ENCODE measurements at regions not wholly inside any gene's neighbourhood (a gene's known extent, or its start where the extent isn't known, plus 50 kb on each side); places are given as distances from the start of the nearest gene placed in this dataset.

DNA sequence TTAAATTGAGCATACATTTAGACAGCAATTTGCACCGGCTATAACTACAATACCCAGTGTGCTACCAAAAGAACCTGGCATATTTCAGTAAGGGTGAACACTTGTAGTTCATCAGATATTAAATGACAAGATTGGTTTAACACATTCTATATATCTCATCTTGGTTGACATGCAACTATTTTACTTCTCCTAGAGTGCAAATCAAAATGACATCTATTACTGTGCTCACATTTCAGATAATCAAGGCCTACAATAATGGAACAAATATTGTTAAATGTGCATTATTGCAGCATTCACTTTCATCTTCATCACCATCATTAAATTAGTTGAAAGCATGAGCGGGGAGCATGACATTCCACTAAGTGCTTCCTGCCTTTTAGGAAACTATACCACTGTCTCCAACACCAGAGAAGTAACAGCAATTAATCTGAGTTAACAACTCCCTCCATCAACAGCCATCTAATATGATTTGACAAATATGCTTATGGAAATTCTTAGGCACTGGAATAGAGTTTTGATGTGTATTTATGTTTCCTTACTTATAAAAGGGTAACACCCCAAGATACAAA lies 209.8 kb upstream of the SLIT2 start:
- Histone ChIP-seq H3K9me1 (replicated peaks; ENCODE audit: control insufficient read depth, extremely low read depth, insufficient read depth, low read length) (no peaks in the 10 kb centered on the region), H4K20me1 (replicated peaks; ENCODE audit: control insufficient read depth, extremely low read depth, insufficient read depth, low read length) (no peaks in the 10 kb centered on the region), H3K9ac (replicated peaks; ENCODE audit: extremely low read depth, insufficient read depth, low read length) (peak overlapping the region; percentile 38), H3K27ac (ENCODE audit: insufficient read depth, low read depth, low read length) (peak overlapping the region; percentile 95), H2AFZ (ENCODE audit: low read depth, low read length) (peak overlapping the region; percentile 72), H3K27me3 (ENCODE audit: control insufficient read depth in 2 of 2, insufficient read depth in 2 of 2, low read length in 2 of 2) (no peaks in the 10 kb centered on the region), H3K79me2 (ENCODE audit: control insufficient read depth, insufficient read depth, low read length) (no peaks in the 10 kb centered on the region), H3K4me1 (ENCODE audit: control insufficient read depth, extremely low read depth, insufficient read depth, low read length) (peaks cover 28% of the 10 kb centered on the region), H3K9me3 (replicated peaks; ENCODE audit: control insufficient read depth, insufficient read depth, low read length) (no peaks in the 10 kb centered on the region), H3K4me2 (ENCODE audit: insufficient read depth, low read length) (no peak overlapping the region), H3K4me3 (replicated peaks in 1 of 3; ENCODE audit: insufficient read depth in 1 of 3, low read depth in 1 of 3, low read length in 3 of 3) (no peak overlapping the region), H3K36me3 (ENCODE audit: control insufficient read depth in 2 of 2, extremely low read depth in 1 of 2, insufficient read depth in 2 of 2, low read length in 2 of 2) (no peaks in the 10 kb centered on the region)
- intact Hi-C loops (cut with micrococcal nuclease), result loop anchor here (2.0 to 5.0 kb wide), 5 partner anchors 13 to 320 kb away; no protein-coding TSS in a partner anchor
- BruUV-seq (replicated peaks), result no TSS peak
- dilution Hi-C loops (cut with MboI; ENCODE audit: extremely low pct_ligation_motif_present, low sequenced_read_pairs), result no loop called here
- FAIRE-seq (no peak), DNase-seq (ENCODE audit: low read depth, low spot score) (no peak)
- no peak for TF ChIP-seq POLR2A (IDR thresholded peaks at IDR 0.05; ENCODE audit: low read depth, low read length)
- no peak for TF ChIP-seq JUN (IDR thresholded peaks at IDR 0.05; ENCODE audit: borderline replicate concordance, insufficient read depth, insufficient read length, low read depth)
- no peak for TF ChIP-seq EZH2 (IDR thresholded peaks at IDR 0.05; ENCODE audit: borderline replicate concordance, low read depth, low read length, severe bottlenecking)
- TF ChIP-seq, protein P1, sequence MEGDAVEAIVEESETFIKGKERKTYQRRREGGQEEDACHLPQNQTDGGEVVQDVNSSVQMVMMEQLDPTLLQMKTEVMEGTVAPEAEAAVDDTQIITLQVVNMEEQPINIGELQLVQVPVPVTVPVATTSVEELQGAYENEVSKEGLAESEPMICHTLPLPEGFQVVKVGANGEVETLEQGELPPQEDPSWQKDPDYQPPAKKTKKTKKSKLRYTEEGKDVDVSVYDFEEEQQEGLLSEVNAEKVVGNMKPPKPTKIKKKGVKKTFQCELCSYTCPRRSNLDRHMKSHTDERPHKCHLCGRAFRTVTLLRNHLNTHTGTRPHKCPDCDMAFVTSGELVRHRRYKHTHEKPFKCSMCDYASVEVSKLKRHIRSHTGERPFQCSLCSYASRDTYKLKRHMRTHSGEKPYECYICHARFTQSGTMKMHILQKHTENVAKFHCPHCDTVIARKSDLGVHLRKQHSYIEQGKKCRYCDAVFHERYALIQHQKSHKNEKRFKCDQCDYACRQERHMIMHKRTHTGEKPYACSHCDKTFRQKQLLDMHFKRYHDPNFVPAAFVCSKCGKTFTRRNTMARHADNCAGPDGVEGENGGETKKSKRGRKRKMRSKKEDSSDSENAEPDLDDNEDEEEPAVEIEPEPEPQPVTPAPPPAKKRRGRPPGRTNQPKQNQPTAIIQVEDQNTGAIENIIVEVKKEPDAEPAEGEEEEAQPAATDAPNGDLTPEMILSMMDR (IDR thresholded peaks at IDR 0.05; ENCODE audit: extremely low read depth in 1 of 2, insufficient read depth in 1 of 2, low read depth in 1 of 2, low read length in 2 of 2), result no peak
- TF ChIP-seq, protein P2, sequence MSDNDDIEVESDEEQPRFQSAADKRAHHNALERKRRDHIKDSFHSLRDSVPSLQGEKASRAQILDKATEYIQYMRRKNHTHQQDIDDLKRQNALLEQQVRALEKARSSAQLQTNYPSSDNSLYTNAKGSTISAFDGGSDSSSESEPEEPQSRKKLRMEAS (IDR thresholded peaks at IDR 0.05; ENCODE audit: insufficient read depth, insufficient read length), result no peak
- no peak for TF ChIP-seq MYC (IDR thresholded peaks at IDR 0.05; ENCODE audit: low read depth, low read length)
- no peak for TF ChIP-seq FOS (IDR thresholded peaks at IDR 0.05; ENCODE audit: borderline replicate concordance, insufficient read depth, low read length)
- TF ChIP-seq POLR2AphosphoS5 (IDR thresholded peaks at IDR 0.05; ENCODE audit: insufficient read depth, low read depth, low read length), result no peak
- no peak for TF ChIP-seq GATA2 (IDR thresholded peaks at IDR 0.05; ENCODE audit: insufficient read depth, insufficient read length, low read depth, low read length)
- ChIA-PET CTCF (no interaction called here), POLR2A (no interaction called here)

All from endothelial cell of umbilical vein (primary cell).